ENCODE measurements at regions not wholly inside any gene's neighbourhood (a gene's known extent, or its start where the extent isn't known, plus 50 kb on each side); places are given as distances from the start of the nearest gene placed in this dataset.

DNA sequence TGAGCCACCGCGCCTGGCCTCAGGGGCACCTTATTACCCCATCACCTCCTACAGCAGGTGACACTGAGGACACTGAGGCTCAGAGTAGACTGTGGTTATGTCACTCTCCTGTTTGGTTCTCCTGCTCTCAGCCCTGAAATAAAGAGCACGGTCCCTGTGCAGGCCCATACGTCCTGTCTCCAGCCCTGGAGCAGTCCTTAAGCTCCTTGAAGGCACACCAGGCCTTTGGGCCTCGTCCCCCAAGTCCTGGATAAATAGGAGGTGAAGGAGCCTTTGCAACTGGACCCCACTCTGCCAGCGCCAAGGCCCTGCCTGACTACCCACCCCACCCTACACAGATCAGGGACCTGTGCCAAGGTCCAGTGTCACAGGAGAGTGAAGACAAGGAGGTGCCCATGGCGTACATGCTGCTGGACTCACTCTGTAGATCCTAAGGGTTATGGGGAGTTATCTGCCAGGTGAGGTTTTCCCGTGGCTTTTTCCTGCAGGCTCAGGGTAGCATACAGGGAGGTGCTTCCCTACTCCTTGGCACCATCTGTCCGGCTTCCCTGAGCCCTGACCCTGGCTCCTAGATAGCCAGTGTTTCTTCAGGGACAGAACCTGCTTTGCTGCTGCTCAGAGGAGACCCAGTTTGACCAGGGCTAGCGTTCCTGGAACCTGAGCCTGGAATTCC lies 253.2 kb downstream of the SEC14L1 start:
- no peaks in the 10 kb centered on the region for H3K27me3 ChIP-seq (ENCODE audit: control insufficient read depth in 1 of 2, insufficient read depth in 2 of 2, low read length in 1 of 2)
- no peak overlapping the region for H3K27ac ChIP-seq (ENCODE audit: low read depth in 1 of 2, low read length in 2 of 2)
- intact Hi-C loops (cut with DNase I) = no loop called here
- H3K4me1 ChIP-seq (ENCODE audit: control insufficient read depth in 1 of 2, insufficient read depth in 2 of 2, low read length in 2 of 2) = no peaks in the 10 kb centered on the region
- no peak overlapping the region for H3K4me3 ChIP-seq (ENCODE audit: low read length in 2 of 2)
- no peaks in the 10 kb centered on the region for H3K9me3 ChIP-seq (ENCODE audit: control insufficient read depth, low read length)
- 89 to 90% methylated on average over 10 of the region's 10 CpGs for WGBS, 2 donors
- no peaks in the 10 kb centered on the region for H3K36me3 ChIP-seq (ENCODE audit: control insufficient read depth in 1 of 2, insufficient read depth in 2 of 2, low read length in 1 of 2)
- ATAC-seq (ENCODE audit: low FRiP score) (no peak), DNase-seq (no peak)

DNA sequence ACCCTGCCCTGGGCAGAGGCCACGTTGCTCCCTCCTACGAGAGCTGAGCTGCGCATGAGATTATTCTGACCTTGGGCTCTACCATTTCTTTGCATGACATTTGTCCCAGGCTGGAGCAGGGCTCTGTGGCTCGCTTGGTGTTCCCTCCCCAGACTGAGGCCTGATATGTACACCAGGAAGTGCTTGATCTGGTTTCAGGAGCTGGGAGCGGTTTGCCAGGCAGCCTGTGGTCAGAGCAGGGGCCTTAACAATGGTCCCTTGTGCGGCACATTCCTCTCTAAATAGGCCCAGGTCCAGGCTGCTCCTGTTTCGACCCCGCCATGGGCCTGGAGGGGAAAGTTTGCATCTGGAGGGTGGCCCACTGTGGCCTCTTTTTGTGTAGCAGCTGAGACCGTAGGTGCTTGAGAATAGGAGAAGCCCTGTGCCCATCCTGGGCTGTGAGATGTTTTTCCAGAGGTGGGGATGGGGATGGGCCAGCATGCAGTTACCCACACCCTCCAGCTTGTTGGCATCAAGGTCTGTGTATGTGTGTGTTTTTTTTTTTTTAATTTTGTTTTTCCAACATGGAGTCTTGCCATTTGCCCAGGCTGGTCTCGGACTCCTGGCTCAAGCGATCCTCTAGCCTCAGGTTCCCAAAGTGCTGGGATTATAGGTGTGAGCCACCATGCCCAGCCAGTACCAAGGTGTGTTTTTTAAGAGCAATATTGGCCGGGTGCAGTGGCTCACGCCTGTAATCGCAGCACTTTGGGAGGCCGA lies 253.9 kb downstream of the SEC14L1 start:
- Histone ChIP-seq H3K4me1 (ENCODE audit: control insufficient read depth in 1 of 2, insufficient read depth in 2 of 2, low read length in 2 of 2) (no peaks in the 10 kb centered on the region), H3K36me3 (ENCODE audit: control insufficient read depth in 1 of 2, insufficient read depth in 2 of 2, low read length in 1 of 2) (no peaks in the 10 kb centered on the region), H3K27ac (ENCODE audit: low read depth in 1 of 2, low read length in 2 of 2) (no peak overlapping the region), H3K4me3 (ENCODE audit: low read length in 2 of 2) (no peak overlapping the region), H3K9me3 (ENCODE audit: control insufficient read depth, low read length) (no peaks in the 10 kb centered on the region), H3K27me3 (ENCODE audit: control insufficient read depth in 1 of 2, insufficient read depth in 2 of 2, low read length in 1 of 2) (no peaks in the 10 kb centered on the region)
- DNase-seq = no peak
- 83 to 86% methylated on average over 15 of the region's 15 CpGs for whole genome bisulfite sequencing, 2 donors
- ATAC-seq (ENCODE audit: low FRiP score) = no peak
- intact Hi-C loops (cut with DNase I) = no loop called here

DNA sequence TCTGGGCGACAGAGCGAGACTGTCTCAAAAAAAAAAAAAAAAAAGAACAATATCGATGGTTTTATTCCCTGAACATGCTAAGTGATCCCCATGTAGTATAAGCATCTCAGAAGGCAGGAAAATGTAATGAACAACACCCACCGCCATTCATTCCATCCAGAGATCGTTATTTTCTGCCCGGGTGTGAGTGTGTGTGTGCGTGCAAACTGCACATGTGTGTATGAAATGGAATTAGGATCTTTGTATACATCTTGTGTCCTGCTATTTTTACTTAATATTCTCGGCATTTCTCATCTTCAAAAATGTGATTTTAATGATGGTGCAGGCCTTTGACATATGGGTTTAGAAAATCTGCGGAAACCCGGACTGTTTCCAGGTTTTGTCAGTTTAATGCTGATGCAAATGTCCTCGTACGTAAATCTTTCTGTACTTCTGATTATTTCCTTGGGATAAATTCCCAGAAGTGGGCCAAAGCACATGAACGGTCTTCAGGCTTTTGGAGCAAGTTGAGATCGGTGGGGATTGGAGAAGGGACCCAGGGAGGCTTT lies 254.8 kb downstream of the SEC14L1 start:
- Histone ChIP-seq H3K4me3 (ENCODE audit: low read length in 2 of 2) (no peak overlapping the region), H3K4me1 (ENCODE audit: control insufficient read depth in 1 of 2, insufficient read depth in 2 of 2, low read length in 2 of 2) (no peaks in the 10 kb centered on the region), H3K27ac (ENCODE audit: low read depth in 1 of 2, low read length in 2 of 2) (no peak overlapping the region), H3K9me3 (ENCODE audit: control insufficient read depth, low read length) (no peaks in the 10 kb centered on the region), H3K36me3 (ENCODE audit: control insufficient read depth in 1 of 2, insufficient read depth in 2 of 2, low read length in 1 of 2) (no peaks in the 10 kb centered on the region), H3K27me3 (ENCODE audit: control insufficient read depth in 1 of 2, insufficient read depth in 2 of 2, low read length in 1 of 2) (no peaks in the 10 kb centered on the region)
- DNase-seq = no peak
- intact Hi-C loops (cut with DNase I) = no loop called here
- 93 to 95% methylated on average over 14 of the region's 14 CpGs for WGBS, 2 donors
- ATAC-seq (ENCODE audit: low FRiP score) = no peak

DNA sequence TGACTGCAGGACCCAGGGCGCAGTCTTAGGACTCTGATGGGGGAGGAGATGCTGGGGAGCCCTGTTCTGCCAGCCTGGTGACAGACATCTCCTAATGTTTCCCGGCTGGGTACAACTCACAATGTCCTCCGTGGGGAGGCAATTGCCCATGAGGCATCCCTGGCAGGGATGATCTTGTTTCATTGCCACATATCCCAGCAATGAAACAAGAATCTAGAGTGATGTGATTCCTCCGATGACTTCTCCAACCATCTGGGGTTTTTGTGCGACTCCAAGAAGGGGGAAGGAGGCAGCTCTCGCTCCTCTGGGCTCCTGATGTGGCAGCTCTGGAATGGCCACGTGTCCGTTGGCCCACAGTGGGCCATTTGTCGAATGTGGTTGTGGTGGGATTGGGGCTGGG lies 255.8 kb downstream of the SEC14L1 start:
- no peaks in the 10 kb centered on the region for H3K9me3 ChIP-seq (ENCODE audit: control insufficient read depth, low read length)
- intact Hi-C loops (cut with DNase I) = no loop called here
- H3K27ac ChIP-seq (ENCODE audit: low read depth in 1 of 2, low read length in 2 of 2) = no peak overlapping the region
- no peaks in the 10 kb centered on the region for H3K4me1 ChIP-seq (ENCODE audit: control insufficient read depth in 1 of 2, insufficient read depth in 2 of 2, low read length in 2 of 2)
- WGBS, 2 donors = 90 to 95% methylated on average over 9 of the region's 9 CpGs
- DNase-seq = no peak
- ATAC-seq (ENCODE audit: low FRiP score) = no peak
- no peak overlapping the region for H3K4me3 ChIP-seq (ENCODE audit: low read length in 2 of 2)
- no peaks in the 10 kb centered on the region for H3K27me3 ChIP-seq (ENCODE audit: control insufficient read depth in 1 of 2, insufficient read depth in 2 of 2, low read length in 1 of 2)
- no peaks in the 10 kb centered on the region for H3K36me3 ChIP-seq (ENCODE audit: control insufficient read depth in 1 of 2, insufficient read depth in 2 of 2, low read length in 1 of 2)

DNA sequence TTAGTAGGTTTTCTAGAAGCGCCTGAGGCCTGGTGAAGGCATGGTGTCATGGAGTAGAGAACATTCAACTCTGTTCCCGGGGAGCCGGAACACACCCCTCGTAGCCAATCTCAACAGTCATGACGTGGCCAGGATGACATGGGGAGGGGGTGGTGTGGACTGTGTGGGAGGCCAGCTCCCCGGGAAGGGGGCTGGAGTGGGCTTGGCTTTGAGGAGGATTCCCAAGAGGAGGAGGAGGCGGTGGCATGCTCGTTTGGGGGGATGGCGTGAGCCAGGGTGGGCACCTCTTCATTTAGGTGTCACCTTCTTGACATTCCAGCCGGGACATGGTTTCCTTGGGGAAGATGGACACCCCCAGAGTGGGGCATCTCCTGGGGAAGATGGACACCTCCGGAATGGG lies 257.5 kb downstream of the SEC14L1 start:
- H3K27ac ChIP-seq (ENCODE audit: low read depth in 1 of 2, low read length in 2 of 2) = no peak overlapping the region
- no peaks in the 10 kb centered on the region for H3K9me3 ChIP-seq (ENCODE audit: control insufficient read depth, low read length)
- WGBS, 2 donors = 85 to 87% methylated on average over 11 of the region's 11 CpGs
- H3K36me3 ChIP-seq (ENCODE audit: control insufficient read depth in 1 of 2, insufficient read depth in 2 of 2, low read length in 1 of 2) = no peaks in the 10 kb centered on the region
- H3K4me1 ChIP-seq (ENCODE audit: control insufficient read depth in 1 of 2, insufficient read depth in 2 of 2, low read length in 2 of 2) = no peaks in the 10 kb centered on the region
- H3K27me3 ChIP-seq (ENCODE audit: control insufficient read depth in 1 of 2, insufficient read depth in 2 of 2, low read length in 1 of 2) = no peaks in the 10 kb centered on the region
- ATAC-seq (ENCODE audit: low FRiP score) = no peak
- H3K4me3 ChIP-seq (ENCODE audit: low read length in 2 of 2) = no peak overlapping the region
- intact Hi-C loops (cut with DNase I) = no loop called here
- DNase-seq = no peak

DNA sequence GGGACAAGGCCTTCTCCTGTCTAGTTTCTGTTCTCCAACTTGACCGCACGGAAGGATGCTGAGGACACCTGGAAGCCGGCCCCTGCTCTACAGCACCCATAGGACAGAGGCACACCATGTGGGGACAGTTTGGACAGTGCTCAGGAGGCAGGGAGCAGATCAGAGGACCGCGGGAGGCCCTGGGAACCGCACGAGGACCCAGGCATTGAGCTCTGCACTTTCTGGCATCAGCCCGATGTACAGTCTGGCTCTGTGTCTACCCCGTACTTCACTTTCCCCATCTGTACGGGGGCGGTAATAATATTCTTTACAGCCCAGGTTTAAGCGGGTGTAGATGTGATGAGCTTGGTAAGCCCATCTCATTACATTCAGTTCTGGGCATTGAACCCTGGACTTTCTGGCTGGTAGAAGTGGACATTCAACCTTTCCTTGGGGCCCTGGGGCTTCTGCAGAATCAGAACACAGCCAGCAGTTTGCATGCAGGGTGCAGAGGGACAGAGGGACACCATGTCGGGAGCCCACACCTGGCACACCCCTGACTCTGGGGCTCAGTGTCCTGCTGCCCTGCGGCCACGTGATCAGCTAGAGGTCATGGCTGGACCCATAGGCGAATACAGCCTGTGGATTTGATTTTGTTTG lies 258.7 kb downstream of the SEC14L1 start:
- 82 to 86% methylated on average over 16 of the region's 16 CpGs for WGBS, 2 donors
- Histone ChIP-seq H3K4me1 (ENCODE audit: control insufficient read depth in 1 of 2, insufficient read depth in 2 of 2, low read length in 2 of 2) (no peaks in the 10 kb centered on the region), H3K27me3 (ENCODE audit: control insufficient read depth in 1 of 2, insufficient read depth in 2 of 2, low read length in 1 of 2) (no peaks in the 10 kb centered on the region), H3K9me3 (ENCODE audit: control insufficient read depth, low read length) (no peaks in the 10 kb centered on the region), H3K27ac (ENCODE audit: low read depth in 1 of 2, low read length in 2 of 2) (no peak overlapping the region), H3K4me3 (ENCODE audit: low read length in 2 of 2) (no peak overlapping the region), H3K36me3 (ENCODE audit: control insufficient read depth in 1 of 2, insufficient read depth in 2 of 2, low read length in 1 of 2) (no peaks in the 10 kb centered on the region)
- intact Hi-C loops (cut with DNase I) = no loop called here
- no peak for ATAC-seq (ENCODE audit: low FRiP score)
- DNase-seq = no peak

DNA sequence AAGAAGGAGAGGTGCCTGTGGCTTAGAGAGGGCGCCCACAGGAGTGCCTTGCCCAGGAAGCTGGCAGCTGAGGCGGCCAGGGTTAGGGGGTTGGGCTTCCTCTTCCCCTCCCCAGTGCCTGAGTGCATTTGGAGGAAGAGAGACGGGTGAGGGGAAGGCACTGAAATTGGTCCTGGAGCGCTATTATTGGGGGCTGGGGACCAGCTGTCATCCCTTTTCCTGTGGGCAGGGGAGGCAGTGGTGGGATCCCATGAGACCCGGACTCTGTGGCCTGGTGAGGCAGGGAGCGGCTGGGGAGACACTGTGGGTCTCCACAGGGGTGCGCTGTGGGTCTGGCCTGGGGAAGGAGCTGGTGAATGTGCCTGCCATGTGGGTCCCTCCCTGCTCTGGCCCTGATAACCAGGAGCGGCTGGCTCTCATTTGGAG lies 259.7 kb downstream of the SEC14L1 start:
- H3K4me1 ChIP-seq (ENCODE audit: control insufficient read depth in 1 of 2, insufficient read depth in 2 of 2, low read length in 2 of 2) = no peaks in the 10 kb centered on the region
- intact Hi-C loops (cut with DNase I) = no loop called here
- no peaks in the 10 kb centered on the region for H3K36me3 ChIP-seq (ENCODE audit: control insufficient read depth in 1 of 2, insufficient read depth in 2 of 2, low read length in 1 of 2)
- H3K9me3 ChIP-seq (ENCODE audit: control insufficient read depth, low read length) = no peaks in the 10 kb centered on the region
- no peak overlapping the region for H3K27ac ChIP-seq (ENCODE audit: low read depth in 1 of 2, low read length in 2 of 2)
- DNase-seq = no peak
- ATAC-seq (ENCODE audit: low FRiP score) = peak; percentile 40
- WGBS, 2 donors = 47 to 55% methylated on average over 7 to 8 of the region's 8 CpGs
- H3K27me3 ChIP-seq (ENCODE audit: control insufficient read depth in 1 of 2, insufficient read depth in 2 of 2, low read length in 1 of 2) = no peaks in the 10 kb centered on the region
- no peak overlapping the region for H3K4me3 ChIP-seq (ENCODE audit: low read length in 2 of 2)

DNA sequence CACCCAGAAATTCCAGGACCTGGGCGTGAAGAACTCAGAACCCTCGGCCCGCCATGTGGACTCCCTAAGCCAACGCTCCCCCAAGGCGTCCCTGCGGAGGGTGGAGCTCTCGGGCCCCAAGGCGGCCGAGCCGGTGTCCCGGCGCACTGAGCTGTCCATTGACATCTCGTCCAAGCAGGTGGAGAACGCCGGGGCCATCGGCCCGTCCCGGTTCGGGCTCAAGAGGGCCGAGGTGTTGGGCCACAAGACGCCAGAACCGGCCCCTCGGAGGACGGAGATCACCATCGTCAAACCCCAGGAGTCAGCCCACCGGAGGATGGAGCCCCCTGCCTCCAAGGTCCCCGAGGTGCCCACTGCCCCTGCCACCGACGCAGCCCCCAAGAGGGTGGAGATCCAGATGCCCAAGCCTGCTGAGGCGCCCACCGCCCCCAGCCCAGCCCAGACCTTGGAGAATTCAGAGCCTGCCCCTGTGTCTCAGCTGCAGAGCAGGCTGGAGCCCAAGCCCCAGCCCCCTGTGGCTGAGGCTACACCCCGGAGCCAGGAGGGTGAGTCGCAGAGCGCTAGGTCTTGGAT lies 261.5 kb downstream of the SEC14L1 start:
- no peak for DNase-seq
- intact Hi-C loops (cut with DNase I) = no loop called here
- WGBS, 2 donors = 94 to 96% methylated on average over 34 of the region's 34 CpGs
- H3K27me3 ChIP-seq (ENCODE audit: control insufficient read depth in 1 of 2, insufficient read depth in 2 of 2, low read length in 1 of 2) = no peaks in the 10 kb centered on the region
- ATAC-seq (ENCODE audit: low FRiP score) = no peak
- H3K36me3 ChIP-seq (ENCODE audit: control insufficient read depth in 1 of 2, insufficient read depth in 2 of 2, low read length in 1 of 2) = no peaks in the 10 kb centered on the region
- H3K4me1 ChIP-seq (ENCODE audit: control insufficient read depth in 1 of 2, insufficient read depth in 2 of 2, low read length in 2 of 2) = no peaks in the 10 kb centered on the region
- H3K9me3 ChIP-seq (ENCODE audit: control insufficient read depth, low read length) = no peaks in the 10 kb centered on the region
- no peak overlapping the region for H3K4me3 ChIP-seq (ENCODE audit: low read length in 2 of 2)
- no peak overlapping the region for H3K27ac ChIP-seq (ENCODE audit: low read depth in 1 of 2, low read length in 2 of 2)
